IPS-11a (cell line): ENCODE measurements at regions not wholly inside any gene's neighbourhood (a gene's known extent, or its start where the extent isn't known, plus 50 kb on each side); places are given as distances from the start of the nearest gene placed in this dataset.

ENCODE experiments used
- H3K4me3 ChIP-seq: one replicate; pipeline ENCODE4 v1.5.1; 2013; ENCODE audit warnings: low read depth, low read length, control low read depth

DNA sequence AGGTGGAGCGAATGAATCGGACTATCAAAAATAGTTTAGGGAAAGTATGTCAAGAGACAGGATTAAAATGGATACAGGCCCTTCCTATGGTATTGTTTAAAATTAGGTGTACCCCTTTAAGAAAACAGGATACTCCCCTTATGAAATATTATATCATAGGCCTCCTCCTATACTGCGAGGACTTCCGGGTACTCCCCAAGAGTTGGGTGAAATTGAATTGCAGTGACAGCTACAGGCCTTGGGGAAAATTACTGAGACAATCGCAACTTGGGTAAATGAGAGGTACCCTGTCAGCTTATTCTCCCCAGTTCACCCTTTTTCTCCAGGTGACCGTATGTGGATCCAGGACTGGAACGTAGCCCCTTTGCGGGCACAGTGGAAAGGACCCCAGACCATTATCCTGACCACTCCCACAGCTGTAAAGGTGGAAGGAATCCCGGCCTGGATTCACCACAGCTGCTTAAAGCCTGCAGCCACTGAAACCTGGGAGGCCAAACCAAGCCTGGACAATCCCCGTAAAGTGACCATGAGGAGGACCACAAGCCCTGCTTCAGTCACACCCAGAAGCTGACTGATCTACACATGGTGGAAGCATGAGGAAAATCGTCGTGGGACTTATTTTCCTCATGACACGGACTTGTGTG lies 1138.1 kb downstream of the ARAP2 start:
- H3K4me3 ChIP-seq, result no peak overlapping the region

DNA sequence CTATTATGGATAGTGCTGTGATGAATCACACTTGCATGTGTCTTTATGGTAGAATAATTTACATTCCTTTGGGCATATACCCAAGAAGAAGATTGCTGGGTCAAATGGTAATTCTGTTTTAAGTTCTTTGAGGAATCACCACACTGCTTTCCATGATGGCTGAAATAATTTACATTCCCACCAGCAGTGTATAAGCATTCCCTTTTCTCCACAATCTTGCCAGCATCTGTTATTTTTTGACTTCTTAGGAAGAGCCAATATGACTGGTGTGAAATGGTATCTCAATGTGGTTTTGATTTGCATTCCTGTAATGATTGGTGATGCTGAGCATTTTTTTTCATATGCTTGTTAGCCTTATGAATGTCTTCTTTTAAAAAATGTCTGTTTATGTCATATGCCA lies 1120.2 kb downstream of the ARAP2 start:
- no peak overlapping the region for H3K4me3 ChIP-seq

DNA sequence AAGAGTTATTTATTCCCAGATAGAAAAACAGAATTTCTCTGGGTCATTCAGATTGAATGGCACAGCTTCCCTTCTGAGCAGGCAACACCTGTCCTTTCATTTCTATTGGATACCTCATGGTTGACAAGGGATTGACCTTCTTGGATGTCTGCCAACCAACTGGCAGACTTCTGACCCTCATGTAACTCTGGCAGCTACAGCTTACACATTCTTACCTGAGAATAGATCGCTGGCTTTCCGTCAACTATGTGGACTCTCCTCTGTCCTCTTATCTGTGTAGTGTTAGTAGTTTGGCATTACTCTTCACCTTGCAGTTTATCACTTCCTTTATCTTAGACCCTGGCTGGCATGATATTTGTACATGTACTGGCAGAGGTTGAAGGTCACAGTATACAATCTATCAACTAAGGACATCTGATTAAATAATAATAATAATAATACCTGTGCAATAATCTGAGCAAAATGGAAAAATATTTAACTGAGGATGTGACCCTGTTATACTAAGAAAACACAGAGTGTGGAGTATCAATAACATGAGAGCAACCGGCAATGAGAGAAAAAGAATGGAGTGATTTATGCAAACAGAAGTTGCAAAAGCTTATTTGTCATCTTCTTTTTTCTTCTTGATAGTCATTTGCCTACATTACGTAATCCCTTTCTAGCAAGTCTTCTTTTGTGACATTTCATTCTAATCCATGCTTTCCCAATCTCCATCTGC lies 1118.2 kb downstream of the ARAP2 start:
- H3K4me3 ChIP-seq, result no peak overlapping the region

DNA sequence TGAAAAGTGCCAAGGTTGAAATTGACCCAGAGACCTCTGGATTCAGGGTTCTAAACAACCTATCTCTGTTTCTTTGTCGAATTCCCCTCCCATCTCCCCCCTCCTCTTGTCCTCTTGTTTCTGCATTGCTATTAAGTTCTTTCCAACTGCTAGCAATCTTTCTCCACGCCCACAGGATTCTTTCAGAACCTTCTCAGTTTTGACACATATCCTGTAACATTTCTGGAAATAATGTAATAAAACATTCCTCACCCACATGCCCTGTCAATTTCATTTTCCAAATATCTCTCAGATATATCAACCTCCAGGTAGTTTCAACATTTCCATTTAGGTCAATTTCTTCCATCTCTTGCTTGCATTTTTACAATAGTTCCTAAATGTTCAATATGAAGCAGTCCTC lies 1105.9 kb downstream of the ARAP2 start:
- H3K4me3 ChIP-seq, result no peak overlapping the region

DNA sequence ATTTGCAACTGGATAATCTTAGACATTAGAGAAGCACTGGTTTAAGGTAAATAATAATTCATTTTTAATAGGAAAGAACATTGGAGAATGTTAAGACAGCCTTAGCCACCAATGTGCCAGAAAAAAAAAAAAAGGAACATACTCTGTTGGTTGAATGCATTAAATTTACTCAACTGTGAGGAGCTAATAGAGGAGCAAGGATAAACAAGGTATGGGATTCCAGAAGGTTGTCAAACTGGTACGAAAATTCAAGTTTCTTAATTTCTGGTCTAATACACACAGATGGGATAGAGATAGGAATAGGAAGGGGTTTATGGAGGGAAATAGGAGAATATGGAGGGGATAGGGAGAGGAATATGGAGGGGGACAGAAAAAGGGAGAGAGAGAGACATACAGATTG lies 1096.6 kb downstream of the ARAP2 start:
- no peak overlapping the region for H3K4me3 ChIP-seq

DNA sequence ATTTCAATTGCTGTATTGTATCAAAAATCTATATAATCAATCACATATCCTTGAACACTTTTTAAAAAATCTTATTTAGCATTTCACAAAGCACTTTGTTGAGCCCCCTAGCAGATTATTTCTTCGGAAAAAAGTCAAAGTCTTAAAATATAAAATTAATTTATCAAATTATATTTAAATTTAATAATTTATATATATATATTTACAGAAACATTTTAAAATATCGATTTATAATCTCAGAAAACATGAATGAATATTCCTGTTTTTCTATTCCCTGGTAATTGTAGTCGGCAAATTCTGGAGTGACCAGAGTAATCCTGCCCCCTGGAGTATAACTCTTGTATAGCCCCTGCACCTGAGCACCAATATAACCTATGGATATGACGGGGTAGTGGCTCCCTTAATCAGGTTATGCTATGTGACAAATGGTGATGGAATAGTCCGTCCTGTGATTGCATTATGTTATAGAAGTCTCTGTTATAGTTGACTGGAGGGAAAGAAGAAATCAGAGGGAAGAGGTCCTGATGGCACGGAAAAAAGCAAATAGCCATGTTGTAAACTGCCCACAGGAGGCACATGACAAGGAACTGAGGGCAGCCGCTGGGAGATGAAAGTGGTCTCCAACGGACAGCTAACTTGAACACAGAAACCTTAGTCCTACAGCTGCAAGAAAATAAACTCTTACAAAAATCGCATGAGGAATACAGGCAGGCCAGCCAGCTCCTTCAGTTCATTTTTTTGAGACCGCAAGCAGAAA lies 1092.3 kb downstream of the ARAP2 start:
- no peak overlapping the region for H3K4me3 ChIP-seq

DNA sequence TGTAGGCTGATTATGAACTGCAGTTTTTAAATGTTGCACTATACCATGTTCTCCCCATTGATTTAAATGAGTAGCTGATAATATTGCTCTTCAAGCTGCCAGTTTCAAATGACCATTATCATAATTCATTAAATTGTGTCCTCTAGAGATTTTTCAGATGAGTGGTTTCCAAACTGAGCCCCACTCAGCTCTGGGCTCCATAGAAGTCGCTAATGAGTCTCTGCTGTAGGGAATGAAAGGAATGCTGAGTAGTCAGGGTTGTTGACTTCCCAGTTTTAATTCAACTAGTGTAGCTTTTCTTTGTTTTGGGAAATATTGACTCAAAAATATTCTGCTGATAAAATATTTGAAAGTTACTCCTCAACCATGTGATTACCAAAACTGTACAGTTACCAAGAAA lies 1081.1 kb downstream of the ARAP2 start:
- H3K4me3 ChIP-seq, result no peak overlapping the region

DNA sequence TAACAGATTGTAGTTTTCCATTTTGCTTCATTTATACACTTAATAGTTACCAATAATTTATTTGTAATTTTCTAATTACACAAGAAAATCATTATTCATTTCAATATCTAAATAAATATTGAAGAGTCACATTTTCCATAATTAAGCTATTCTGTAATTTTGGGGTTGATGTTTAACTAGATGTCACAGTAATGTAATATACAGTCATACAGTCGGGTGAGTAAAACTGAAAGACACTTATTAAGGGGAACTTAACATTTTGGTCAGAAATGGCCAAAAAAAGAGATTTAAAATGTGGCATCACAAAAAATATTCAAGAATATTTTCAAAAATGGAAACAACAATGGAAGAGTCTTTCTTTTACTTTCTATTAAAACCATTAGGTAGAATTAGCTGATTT lies 1080.3 kb downstream of the ARAP2 start:
- no peak overlapping the region for H3K4me3 ChIP-seq

DNA sequence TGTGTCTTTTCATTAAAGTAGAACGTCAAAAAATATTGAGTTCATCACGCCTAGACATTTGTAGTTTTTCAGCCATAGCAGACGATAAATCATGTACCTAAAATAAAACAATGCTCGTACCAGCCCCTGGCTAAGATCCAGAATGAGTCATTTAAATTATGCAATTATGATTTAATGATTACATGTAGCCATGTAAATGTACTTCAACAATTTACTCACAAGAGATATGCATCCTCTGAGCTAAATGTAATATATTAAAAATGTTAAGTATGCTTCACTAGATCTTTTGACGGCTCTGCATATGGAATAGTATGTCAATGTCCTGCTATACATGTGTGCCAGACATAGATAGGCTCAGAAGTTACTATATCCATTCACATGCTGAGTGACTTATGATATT lies 1077.8 kb downstream of the ARAP2 start:
- no peak overlapping the region for H3K4me3 ChIP-seq

DNA sequence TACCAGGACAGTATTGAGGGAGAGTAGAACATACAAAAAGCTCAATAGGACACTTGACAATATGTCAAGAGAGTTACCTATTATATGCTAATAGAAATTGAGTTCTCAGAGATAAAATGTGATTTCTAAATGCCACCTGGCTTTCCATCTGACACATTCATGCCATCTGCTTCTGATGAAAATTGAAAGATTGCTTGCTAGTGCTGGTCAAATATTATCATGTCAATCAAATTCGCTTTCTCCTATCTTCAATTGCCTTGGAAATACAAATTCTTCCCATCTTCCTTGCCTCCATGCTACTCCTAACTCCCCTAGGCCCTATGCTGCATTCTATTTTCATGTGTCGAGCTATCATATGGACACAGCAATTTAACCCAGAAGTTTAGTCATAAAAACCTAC lies 1076.9 kb downstream of the ARAP2 start:
- H3K4me3 ChIP-seq, result no peak overlapping the region

DNA sequence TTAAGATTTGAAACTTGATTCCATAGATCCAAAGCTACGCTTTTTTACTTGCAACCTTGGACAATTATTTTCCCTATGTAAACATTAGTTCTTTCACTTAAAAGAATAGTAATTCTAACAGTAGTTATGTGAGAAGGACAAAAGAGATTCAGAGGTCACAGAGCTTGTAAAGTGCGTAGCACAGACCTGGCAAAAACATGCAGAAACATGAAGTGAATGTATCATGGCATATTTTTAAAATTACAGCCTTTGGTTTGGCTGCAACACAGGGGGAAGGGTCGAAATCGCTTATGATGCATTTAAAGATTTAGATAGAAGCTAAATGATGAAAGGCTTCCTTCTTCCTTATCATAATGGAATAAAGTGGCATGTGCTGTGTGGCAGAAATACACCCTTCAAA lies 1068.8 kb downstream of the ARAP2 start:
- no peak overlapping the region for H3K4me3 ChIP-seq

DNA sequence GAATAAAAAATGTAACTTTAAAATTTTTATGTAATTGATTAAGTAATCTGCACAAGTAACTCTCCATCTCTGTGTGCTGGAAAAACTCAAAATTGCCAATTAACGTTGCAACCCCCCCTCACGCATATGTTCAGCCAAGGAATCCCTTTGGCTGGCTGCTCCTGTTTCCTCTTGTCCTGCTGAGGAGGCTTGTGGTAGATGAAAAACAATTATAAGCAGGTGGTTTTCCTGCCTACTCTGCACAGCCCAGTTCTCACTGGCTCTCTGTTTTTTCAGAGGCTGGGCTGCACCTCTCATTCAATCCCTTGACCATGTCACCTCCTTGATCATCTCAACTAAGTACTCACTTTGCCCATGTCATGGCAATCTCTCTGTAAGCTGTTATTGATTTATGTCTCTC lies 1068.4 kb downstream of the ARAP2 start:
- H3K4me3 ChIP-seq, result no peak overlapping the region

DNA sequence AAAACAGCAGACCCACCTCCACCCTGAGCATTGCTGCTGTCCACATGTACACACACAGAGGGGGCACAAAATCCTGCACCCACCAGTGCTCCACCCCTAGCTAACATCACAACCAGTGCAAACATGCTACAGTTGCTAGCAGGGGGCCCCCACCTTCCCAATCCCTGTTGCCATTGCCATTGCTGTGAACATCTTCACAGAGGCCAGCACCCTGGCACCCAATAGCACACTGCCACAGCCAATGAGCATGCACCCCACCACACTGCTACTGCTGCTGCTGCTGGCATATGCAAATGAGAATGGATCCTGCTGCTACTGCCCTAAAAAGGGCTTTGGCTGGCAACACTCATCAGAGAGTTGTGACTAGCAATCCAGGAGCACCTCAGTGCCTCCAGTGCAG lies 1061.9 kb downstream of the ARAP2 start:
- H3K4me3 ChIP-seq, result no peak overlapping the region

DNA sequence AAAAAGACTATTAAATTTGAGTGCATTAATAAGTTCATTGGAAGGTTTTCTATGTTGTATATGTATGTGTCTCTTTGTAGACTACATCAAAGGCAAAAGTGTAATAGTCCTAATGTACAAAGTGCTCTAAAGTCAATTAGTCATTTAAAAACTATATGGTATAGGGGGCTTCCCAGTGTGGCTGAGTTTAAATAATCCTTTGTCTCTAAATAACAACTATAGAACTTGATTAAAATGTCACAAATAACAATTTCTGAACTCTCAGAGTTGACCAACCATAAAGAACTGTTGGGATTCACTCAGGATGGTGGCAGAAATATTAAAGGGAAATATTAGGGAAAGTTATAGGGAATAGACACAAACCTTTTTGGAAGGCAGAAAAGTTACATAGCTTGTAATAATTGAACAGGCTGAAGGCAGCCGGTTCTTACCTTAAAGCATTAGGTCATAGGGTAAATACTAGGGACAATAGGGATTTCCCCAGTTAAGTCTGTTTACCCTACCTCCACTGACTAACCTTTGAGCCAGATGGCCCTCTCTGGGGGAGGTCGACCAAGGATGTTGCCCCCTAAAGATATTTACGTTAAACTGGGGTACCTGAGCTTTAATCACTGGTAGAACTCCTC lies 1054.2 kb downstream of the ARAP2 start:
- H3K4me3 ChIP-seq, result no peak overlapping the region

DNA sequence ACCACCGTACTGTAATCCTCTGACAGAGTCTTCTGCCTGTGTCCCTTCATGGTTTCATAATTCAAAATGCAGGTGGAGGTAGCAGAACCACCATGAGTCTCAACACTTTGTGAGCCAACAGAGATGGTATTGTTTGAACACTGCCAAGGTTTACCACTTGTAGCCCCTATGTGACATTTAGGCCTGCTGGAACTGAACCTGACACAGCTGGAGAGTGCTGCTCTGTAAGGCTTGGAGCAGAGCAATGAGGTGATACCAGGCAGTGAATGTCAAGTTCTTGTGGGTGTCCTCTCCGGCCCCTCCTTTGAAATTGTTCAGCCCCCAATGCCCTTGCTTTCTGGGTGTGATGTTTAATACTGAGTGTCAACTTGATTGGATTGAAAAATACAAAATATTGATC lies 1042.9 kb downstream of the ARAP2 start:
- no peak overlapping the region for H3K4me3 ChIP-seq

DNA sequence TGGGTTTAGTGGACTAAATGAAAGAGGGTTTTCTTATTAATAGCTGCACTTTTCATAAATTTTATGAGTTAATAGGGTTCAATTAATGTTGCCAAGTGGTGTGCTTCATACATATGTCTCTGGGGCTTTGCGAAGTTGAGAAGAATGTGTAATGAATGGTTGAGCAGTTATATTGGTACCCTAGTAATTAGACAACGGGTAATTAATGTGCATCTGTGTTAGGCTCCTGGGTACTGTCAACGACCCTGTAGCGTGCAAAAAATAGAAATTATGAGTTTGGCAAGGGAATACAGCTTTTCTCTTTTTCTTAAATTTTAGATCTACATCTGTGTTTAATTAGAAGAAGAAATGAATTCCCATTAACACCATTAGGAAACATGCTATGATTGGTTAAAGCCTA lies 1027.7 kb downstream of the ARAP2 start:
- no peak overlapping the region for H3K4me3 ChIP-seq

DNA sequence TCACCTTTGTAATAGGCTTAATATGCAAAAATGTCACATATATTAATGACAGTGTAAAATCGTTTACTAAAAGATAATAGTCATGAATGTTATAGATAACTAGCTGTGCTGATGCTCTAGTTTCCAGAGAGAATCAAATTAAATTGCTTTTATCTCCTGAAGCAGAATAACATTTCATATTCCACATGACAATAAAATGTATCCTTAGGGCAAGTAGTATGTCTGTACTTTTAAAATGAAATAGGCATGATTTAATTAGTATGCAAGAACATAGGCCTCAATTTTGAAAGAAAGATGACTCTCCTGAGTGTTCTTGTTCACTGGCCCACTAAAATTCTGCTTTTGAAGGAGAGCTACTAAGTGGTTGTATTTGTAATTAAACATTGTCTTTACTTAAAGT lies 1027.0 kb downstream of the ARAP2 start:
- no peak overlapping the region for H3K4me3 ChIP-seq

DNA sequence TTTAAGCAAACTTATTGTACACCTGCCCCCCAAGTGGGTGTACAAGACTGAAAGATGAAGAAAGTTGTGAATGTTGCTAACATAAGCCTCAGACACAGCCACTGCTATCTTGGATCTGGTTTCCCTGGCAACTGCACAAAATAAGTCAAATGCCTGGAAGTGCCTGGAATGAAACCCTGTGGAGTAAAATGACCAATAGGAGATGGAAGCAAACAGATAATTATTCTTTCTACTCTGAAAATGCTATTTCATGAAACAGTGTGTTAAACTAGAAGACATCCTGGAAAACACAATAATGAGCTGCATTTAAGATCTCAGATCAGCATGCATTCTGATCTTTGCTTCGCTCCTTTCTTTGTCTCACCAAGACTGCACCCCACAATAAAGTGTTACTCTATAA lies 1016.0 kb downstream of the ARAP2 start:
- H3K4me3 ChIP-seq, result no peak overlapping the region

DNA sequence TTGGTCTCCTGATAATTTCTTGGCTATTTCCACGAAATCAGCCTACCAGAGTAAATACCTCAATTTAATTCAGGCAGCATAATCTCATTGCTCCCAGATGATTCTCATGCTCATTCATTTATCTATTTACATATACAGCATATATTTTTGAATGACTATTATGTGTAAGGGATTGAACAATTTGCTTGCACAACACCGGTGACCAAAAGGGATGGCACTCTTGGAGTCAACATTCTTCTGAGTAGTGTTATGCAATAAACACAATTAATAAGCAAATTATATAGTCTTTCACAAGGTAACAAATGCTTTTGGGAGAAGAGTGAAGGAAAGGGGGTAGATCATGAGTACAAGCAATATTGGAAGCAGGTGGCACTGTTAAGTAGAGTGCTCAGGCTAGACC lies 1015.3 kb downstream of the ARAP2 start:
- H3K4me3 ChIP-seq, result no peak overlapping the region

DNA sequence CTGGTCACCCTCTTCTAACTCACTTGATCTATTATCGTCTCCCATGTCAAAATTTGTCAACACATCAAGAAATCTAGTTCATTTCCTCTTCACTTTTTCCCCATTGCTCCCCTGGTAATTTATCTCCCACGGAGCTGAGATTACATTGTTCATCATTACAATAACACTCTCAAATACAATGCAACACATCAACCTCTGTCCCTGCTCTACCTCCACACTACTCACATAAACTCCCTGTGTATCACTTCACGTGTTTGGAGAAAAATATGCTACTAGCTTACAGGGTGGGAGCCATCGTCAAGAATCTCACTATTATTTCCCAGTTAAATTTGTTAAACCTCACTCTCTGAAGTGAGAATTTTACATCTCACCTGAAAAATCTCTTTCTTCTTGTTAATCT lies 1006.4 kb downstream of the ARAP2 start:
- H3K4me3 ChIP-seq, result no peak overlapping the region

DNA sequence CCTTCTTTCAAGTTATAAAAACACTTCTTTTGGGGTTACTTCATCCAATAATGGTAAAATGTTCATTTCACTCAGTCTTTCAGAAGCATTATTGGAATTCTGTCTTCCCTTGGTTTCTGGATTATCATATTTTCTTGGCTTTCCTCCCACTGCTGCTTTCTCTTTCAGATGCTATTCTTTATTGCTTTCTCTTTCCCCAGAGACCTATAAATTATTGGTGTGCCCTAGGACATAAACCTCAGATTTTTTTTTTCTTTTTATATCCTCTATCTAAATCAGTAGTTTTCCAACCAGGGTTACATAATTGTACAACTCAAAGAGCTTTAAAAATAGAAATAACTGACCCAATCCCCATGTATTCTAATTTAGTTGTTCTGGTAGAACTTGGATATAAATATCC lies 1005.5 kb downstream of the ARAP2 start:
- no peak overlapping the region for H3K4me3 ChIP-seq

DNA sequence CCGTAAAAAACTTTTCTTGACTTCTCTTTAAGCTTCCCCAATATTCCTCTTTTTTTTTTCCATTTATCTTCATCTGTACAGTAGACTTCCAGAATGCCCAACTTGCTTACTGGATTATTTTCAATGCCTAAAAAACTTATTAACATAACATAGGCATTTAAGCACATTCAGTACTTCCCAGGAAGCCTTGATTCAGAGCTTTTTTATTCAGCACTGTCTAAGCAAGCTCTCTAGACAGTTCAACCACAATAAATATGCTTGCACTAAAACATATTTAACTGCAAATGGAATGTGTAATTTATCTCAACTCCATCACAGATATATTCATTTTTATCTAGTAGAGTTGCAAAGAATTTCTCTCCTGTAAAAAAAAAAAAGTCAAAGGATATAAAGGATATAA lies 997.8 kb downstream of the ARAP2 start:
- H3K4me3 ChIP-seq, result no peak overlapping the region
